ENCODE measurements at regions not wholly inside any gene's neighbourhood (a gene's known extent, or its start where the extent isn't known, plus 50 kb on each side); places are given as distances from the start of the nearest gene placed in this dataset.
"Not testable (repeated sequence)": the region's sequence is repeated elsewhere in the genome, so short reads cannot be mapped to it uniquely, and the experiment has no call there.

GRCh38 chr2:175599966-175600831, 401.9 kb downstream of the LNPK start:
- no peak for DNase-seq

DNA sequence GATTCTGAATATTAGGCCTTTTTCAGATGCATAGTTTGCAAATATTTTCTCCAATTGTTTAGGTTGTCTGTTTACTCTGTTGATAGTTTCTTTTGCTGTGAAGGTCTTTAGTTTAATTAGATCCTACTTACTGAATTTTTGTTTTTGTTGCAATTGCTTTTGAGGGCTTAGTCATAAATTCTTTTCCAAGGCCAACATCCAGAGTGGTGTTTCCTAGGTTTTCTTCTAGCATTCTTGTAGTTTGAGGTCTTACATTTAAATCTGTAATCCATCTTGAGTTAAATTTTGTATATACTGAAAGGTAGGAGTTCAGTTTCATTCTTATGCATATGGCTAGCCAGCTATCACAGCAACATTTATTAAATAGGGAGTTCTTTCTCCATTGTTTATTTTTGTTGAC, 404.8 kb downstream of the LNPK start:
- no peak for DNase-seq

- no peak for DNase-seq
These were observed 406.9 kb downstream of the LNPK start for GRCh38 chr2:175595139-175595538.

- DNase-seq = not testable (repeated sequence)
These were observed 408.2 kb downstream of the LNPK start for GRCh38 chr2:175593686-175594525.

DNA sequence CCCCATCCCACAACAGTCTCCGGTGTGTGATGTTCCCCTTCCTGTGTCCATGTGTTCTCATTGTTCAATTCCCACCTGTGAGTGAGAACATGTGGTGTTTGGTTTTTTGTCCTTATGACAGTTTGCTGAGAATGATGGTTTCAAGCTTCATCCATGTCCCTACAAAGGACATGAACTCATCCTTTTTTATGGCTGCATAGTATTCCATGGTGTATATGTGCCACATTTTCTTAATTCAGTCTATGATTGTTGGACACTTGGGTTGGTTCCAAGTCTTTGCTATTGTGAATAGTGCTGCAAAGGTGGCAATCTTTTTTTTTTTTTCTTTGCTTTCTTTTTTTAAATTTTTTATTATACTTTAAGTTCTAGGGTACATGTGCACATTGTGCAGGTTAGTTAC, 406.7 kb upstream of the ATP5MC3 start:
- not testable (repeated sequence) for DNase-seq

GRCh38 chr2:175585496-175585895, 404.0 kb upstream of the ATP5MC3 start:
- DNase-seq = no peak

DNA sequence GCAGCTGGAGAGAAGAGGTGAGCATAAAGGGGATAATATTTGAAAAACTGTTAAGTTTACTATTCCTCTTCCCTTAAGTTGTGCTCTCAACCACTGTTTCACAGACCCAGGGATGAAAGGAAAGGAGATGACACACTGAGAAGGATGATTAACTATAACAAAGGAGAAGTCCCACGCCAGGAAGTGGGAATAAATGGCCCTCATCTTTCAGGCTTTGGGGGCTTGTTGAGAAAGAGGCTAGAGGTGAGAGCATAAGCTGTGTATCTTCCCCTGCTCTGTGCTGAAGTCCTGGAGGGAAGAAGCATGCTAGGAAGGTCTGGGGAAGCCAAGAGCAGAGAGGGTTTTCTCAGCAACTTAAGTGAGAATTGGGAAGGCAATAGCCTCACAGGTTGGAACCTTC, 399.1 kb upstream of the ATP5MC3 start:
- DNase-seq = no peak

- no peak for DNase-seq
These were observed 398.1 kb upstream of the ATP5MC3 start for GRCh38 chr2:175579646-175580045.

DNA sequence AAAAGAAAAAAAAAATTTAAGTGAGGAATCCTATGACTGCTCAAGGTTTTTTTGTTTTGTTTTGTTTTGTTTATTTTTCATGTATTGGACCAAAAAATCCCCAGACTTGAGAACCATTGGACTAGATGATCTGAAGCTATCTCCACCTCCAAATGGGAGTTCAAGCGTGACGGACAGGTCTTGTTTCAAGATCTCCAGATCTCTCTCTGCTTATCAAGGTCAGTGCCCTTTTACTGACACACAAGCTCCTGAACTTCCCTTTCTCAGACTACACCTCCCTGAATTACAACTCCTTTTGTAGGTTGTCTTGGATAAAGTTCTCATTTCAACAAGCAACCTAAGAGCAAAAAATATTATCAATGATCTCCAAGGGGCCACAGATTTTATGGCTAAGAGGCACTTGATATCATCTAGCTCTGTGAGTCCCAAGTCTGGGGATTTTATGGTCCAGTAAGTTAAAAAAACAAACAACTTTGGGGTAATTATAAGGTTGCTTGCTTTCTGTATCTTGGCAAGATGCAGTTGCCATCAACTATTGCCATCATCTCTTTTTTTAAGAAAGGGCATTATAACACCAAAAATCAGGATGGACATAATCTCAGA, 396.0 kb upstream of the ATP5MC3 start:
- no peak for DNase-seq

GRCh38 chr2:175576875-175577274, 395.4 kb upstream of the ATP5MC3 start:
- no peak for DNase-seq

GRCh38 chr2:175576270-175576669, 394.8 kb upstream of the ATP5MC3 start:
- DNase-seq = no peak

GRCh38 chr2:175575346-175576258, 394.1 kb upstream of the ATP5MC3 start:
- no peak for DNase-seq

GRCh38 chr2:175574069-175574468, 392.6 kb upstream of the ATP5MC3 start:
- no peak for DNase-seq

GRCh38 chr2:175571078-175571653, 389.7 kb upstream of the ATP5MC3 start:
- no peak for DNase-seq

GRCh38 chr2:175568109-175568730, 386.7 kb upstream of the ATP5MC3 start:
- no peak for DNase-seq

DNA sequence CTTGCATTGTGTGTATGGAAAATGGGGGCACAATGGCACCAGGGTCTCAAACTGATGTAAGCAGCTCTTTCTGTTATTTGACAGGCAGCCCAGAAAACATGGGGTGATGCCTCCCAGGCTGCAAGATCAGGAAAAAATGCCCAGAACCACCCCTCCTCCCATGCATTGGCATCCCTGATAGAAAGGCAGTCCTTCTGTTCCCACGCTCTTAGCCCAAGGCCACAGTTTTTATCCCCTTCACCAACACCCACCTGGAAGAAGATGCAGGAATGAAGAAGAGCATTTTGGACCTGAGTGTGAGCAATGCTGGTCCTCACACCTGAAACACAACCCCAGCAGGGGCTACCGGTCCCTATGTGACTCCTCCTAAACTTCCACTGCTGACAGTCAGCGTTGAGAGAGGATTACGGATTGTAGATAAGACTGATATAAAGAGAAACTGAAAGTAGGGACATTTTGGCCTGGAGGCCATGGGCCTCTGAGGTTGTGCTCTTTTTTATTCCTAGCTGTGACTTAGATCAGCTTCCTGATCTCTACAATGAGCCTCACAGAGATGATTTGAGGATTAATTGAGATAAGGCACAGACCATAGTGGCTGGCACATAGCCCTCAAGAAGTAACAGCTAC, 386.0 kb upstream of the ATP5MC3 start:
- DNase-seq = no peak

- DNase-seq = no peak
These were observed 379.1 kb upstream of the ATP5MC3 start for GRCh38 chr2:175560521-175561169.

DNA sequence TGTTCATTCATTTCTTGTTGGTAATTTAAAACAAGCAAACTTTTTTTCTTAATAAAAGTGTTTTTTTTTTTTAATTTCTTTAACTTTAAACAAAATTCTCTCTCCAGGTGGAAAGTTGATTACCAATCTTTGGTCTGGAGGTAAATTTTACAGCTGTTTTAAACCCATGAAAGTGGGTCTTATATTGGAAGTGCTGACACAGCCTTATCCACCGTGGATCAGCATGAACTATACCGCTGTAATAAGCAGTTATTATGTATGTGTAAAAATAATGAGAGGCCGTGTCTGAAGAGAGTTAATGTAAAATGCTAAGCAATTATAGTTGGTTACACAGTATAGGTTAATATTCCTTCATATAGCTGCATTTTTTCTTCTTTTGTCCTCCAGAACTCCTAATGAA, 378.1 kb upstream of the ATP5MC3 start:
- DNase-seq = no peak

DNA sequence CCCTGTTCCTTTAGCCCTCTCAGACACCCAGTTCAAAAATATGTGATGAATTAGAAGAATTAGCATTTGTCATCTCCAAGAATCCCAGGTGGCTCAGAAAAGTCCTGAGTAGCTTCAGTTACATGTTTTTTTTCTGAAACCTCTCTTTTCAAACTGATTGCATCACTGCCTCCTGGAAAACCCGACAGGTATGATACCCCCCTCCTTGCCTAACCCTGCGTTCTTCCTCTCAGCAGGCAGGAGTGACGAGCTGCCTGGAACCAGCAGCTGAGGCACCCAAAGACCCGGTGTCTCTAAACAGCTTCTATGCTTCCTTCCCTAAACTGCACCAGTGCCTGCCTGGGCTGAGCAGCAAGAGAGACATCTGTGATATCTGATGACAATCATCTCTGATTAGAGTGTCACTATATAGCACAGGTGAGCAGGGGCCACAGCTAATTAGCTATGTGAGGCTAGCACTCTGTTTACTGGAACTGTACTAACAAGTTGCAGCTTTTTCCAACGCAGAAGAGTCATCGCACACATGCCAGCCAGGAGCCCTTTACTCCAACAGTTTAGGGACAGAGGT, 376.4 kb upstream of the ATP5MC3 start:
- no peak for DNase-seq

DNA sequence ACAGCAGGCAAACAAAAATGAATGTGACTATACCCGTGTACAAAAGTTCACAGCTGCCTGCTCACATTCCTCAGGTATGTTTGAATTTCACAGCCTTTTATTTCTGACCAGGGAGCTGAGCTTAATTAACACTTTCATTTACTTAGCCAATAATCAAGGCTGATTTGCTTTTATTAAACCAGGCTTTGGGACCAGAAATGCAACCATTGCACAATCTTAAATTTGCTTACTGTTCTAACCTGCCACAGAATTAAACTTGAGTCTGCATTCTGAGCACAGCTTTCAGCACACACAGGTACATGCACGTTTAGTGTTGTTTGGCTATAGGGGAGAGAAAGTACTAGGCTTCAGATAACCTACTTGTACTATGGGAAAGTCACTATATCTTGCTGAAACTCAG, 372.4 kb upstream of the ATP5MC3 start:
- no peak for DNase-seq
